ENCODE measurements at regions not wholly inside any gene's neighbourhood (a gene's known extent, or its start where the extent isn't known, plus 50 kb on each side); places are given as distances from the start of the nearest gene placed in this dataset.

- WGBS, 2 donors, result 58 to 66% methylated on average over 1 of the region's 1 CpG
- TF ChIP-seq CTCF (IDR thresholded peaks at IDR 0.05) (no peak), POLR2A (IDR thresholded peaks at IDR 0.05) (no peak)
- intact Hi-C loops (cut with DNase I; ENCODE audit: low total_unique reads), result no loop called here
Observed at GRCh38 chr10:83533290-83533689, 606.0 kb upstream of the GHITM start.

GRCh38 chr10:83536426-83536825 lies 602.9 kb upstream of the GHITM start:
- intact Hi-C loops (cut with DNase I; ENCODE audit: low total_unique reads), result no loop called here
- H3K4me3 ChIP-seq (ENCODE audit: low read depth, poor library complexity, severe bottlenecking), result no peak overlapping the region
- TF ChIP-seq POLR2A (IDR thresholded peaks at IDR 0.05), result no peak
- no peak for TF ChIP-seq CTCF (IDR thresholded peaks at IDR 0.05)
- WGBS, 2 donors, result 81 to 85% methylated on average over 4 of the region's 4 CpGs
- no peak for DNase-seq (ENCODE audit: low spot score in 2 of 2)

More at GRCh38 chr10:83533290-83533689, 606.0 kb upstream of the GHITM start:
- H3K4me3 ChIP-seq (ENCODE audit: low read depth, poor library complexity, severe bottlenecking), result no peak overlapping the region
- DNase-seq (ENCODE audit: low spot score in 2 of 2), result no peak

- H3K4me3 ChIP-seq (ENCODE audit: low read depth, poor library complexity, severe bottlenecking), result no peak overlapping the region
- intact Hi-C loops (cut with DNase I; ENCODE audit: low total_unique reads), result no loop called here
- TF ChIP-seq CTCF (IDR thresholded peaks at IDR 0.05), result no peak
- no peak for TF ChIP-seq POLR2A (IDR thresholded peaks at IDR 0.05)
- no peak for DNase-seq (ENCODE audit: low spot score in 2 of 2)
Observed at GRCh38 chr10:83538047-83538446, 601.3 kb upstream of the GHITM start.

- no peak for DNase-seq (ENCODE audit: low spot score in 2 of 2)
- intact Hi-C loops (cut with DNase I; ENCODE audit: low total_unique reads), result no loop called here
- no peak for TF ChIP-seq POLR2A (IDR thresholded peaks at IDR 0.05)
- no peak for TF ChIP-seq CTCF (IDR thresholded peaks at IDR 0.05)
- no peak overlapping the region for H3K4me3 ChIP-seq (ENCODE audit: low read depth, poor library complexity, severe bottlenecking)
- WGBS, 2 donors, result 37 to 43% methylated on average over 2 of the region's 2 CpGs
Observed at GRCh38 chr10:83539528-83540308, 599.6 kb upstream of the GHITM start.

- intact Hi-C loops (cut with DNase I; ENCODE audit: low total_unique reads), result no loop called here
- no peak for TF ChIP-seq CTCF (IDR thresholded peaks at IDR 0.05)
- TF ChIP-seq POLR2A (IDR thresholded peaks at IDR 0.05), result no peak
- DNase-seq (ENCODE audit: low spot score in 2 of 2), result no peak
- WGBS, 2 donors, result 11 to 30% methylated on average over 1 of the region's 1 CpG
- H3K4me3 ChIP-seq (ENCODE audit: low read depth, poor library complexity, severe bottlenecking), result no peak overlapping the region
Observed at GRCh38 chr10:83541046-83541445, 598.3 kb upstream of the GHITM start.
